SU-DHL-6 (cell line): ENCODE measurements at regions not wholly inside any gene's neighbourhood (a gene's known extent, or its start where the extent isn't known, plus 50 kb on each side); places are given as distances from the start of the nearest gene placed in this dataset.

ENCODE experiments used
- H2AFZ ChIP-seq: fragments of 200-600 bp; sonication (generic); 2 replicates; pipeline ENCODE4 v1.6.1; 2014; ENCODE audit warnings: low read depth, mild to moderate bottlenecking, moderate library complexity, mixed read lengths, antibody characterized with exemption, low read length; ENCODE audit not compliant: severe bottlenecking
- H3F3A ChIP-seq: fragments of 200-600 bp; shearing (Covaris generic); 2 replicates; pipeline ENCODE4 v1.6.0; 2016; ENCODE audit warnings: antibody characterized with exemption, mild to moderate bottlenecking; ENCODE audit not compliant: insufficient read depth
- H3K27ac ChIP-seq: fragments of 200-600 bp; sonication (generic); 2 replicates; pipeline ENCODE4 v1.5.1; 2016; ENCODE audit warnings: low read depth, mild to moderate bottlenecking, low read length, moderate library complexity, mixed read lengths
- H3K27me3 ChIP-seq: fragments of 200-600 bp; sonication (generic), shearing (Covaris generic); 2 replicates; pipeline ENCODE4 v1.6.0; 2014; ENCODE audit warnings: mild to moderate bottlenecking, low read length
- H3K36me3 ChIP-seq: fragments of 200-600 bp; sonication (generic); 2 replicates; pipeline ENCODE4 v1.6.1; 2014; ENCODE audit warnings: mild to moderate bottlenecking, low read length, mixed read lengths
- H3K4me2 ChIP-seq: fragments of 300-600, 200-600 bp; shearing (Covaris generic), sonication (generic); 2 replicates; pipeline ENCODE4 v1.6.0; 2014; ENCODE audit warnings: low read length, low read depth, mild to moderate bottlenecking; ENCODE audit not compliant: poor library complexity, severe bottlenecking
- H3K4me3 ChIP-seq: fragments of 200-600 bp; sonication (generic); 2 replicates; pipeline ENCODE4 v1.5.1; 2014; ENCODE audit warnings: antibody characterized with exemption, low read length, mild to moderate bottlenecking, mixed read lengths; ENCODE audit not compliant: insufficient read depth, poor library complexity, severe bottlenecking
- H3K79me2 ChIP-seq: fragments of 200-600 bp; sonication (generic); 2 replicates; pipeline ENCODE4 v1.6.1; 2014; ENCODE audit warnings: mild to moderate bottlenecking, low read length, moderate library complexity; ENCODE audit not compliant: insufficient read depth
- H3K9ac ChIP-seq: fragments of 200-600 bp; sonication (generic); 2 replicates; pipeline ENCODE4 v1.7.0; 2014; ENCODE audit warnings: mild to moderate bottlenecking, low read length
- H3K9me2 ChIP-seq: fragments of 200-600 bp; sonication (generic); replicated peaks from 2 replicates; pipeline ENCODE4 v1.6.1; 2014; ENCODE audit warnings: low read length; ENCODE audit not compliant: insufficient read depth
- H3K9me3 ChIP-seq: fragments of 200-600 bp; sonication (generic); 2 replicates; pipeline ENCODE4 v1.6.1; 2014; ENCODE audit warnings: low read length, mixed read lengths; ENCODE audit not compliant: insufficient read depth
- H4K20me1 ChIP-seq: fragments of 200-600 bp; sonication (generic); 2 replicates; pipeline ENCODE4 v1.6.1; 2014; ENCODE audit warnings: low read depth, mild to moderate bottlenecking, antibody characterized with exemption, low read length, moderate library complexity, mixed read lengths
- CTCF ChIP-seq: fragments of 200-600 bp; sonication (generic); IDR thresholded peaks from one replicate; pipeline ENCODE4 v1.5.1; 2017; ENCODE audit warnings: antibody characterized with exemption, mild to moderate bottlenecking, low read length, moderate library complexity; ENCODE audit not compliant: insufficient read depth, poor library complexity, severe bottlenecking
- EZH2phosphoT487 ChIP-seq: fragments of 200-600 bp; sonication (generic), shearing (Covaris generic); conservative IDR thresholded peaks from 2 replicates; pipeline ENCODE4 v1.6.1; 2018; ENCODE audit warnings: mild to moderate bottlenecking, antibody characterized with exemption, low read length, moderate library complexity, mixed read lengths

GRCh38 chr6:71527886-71528285 lies 239.3 kb downstream of the OGFRL1 start:
- Histone ChIP-seq H2AFZ (no peak overlapping the region), H3K9me2 (no peaks in the 10 kb centered on the region; the same call in 1 of the 2 replicates), H3K9ac (no peak overlapping the region), H3K4me2 (no peak overlapping the region), H3K27me3 (no peaks in the 10 kb centered on the region), H3K36me3 (no peaks in the 10 kb centered on the region), H3K79me2 (no peaks in the 10 kb centered on the region), H3K9me3 (no peaks in the 10 kb centered on the region), H3K27ac (no peak overlapping the region), H3F3A (no peaks in the 10 kb centered on the region), H4K20me1 (no peaks in the 10 kb centered on the region), H3K4me3 (no peak overlapping the region)
- TF ChIP-seq CTCF (no peak), EZH2phosphoT487 (no peak)

- no peaks in the 10 kb centered on the region for H3F3A ChIP-seq
- H3K36me3 ChIP-seq: no peaks in the 10 kb centered on the region
- no peaks in the 10 kb centered on the region for H3K79me2 ChIP-seq
- no peaks in the 10 kb centered on the region for H4K20me1 ChIP-seq
- H3K9me2 ChIP-seq: no peaks in the 10 kb centered on the region; the same call in 1 of the 2 replicates
- no peaks in the 10 kb centered on the region for H3K9me3 ChIP-seq
- no peaks in the 10 kb centered on the region for H3K27me3 ChIP-seq
- no peak for TF ChIP-seq CTCF
- TF ChIP-seq EZH2phosphoT487: no peak
- H3K4me2 ChIP-seq: no peak overlapping the region
- no peak overlapping the region for H2AFZ ChIP-seq
- no peak overlapping the region for H3K9ac ChIP-seq
- H3K27ac ChIP-seq: no peak overlapping the region
- H3K4me3 ChIP-seq: no peak overlapping the region
These were observed 240.4 kb downstream of the OGFRL1 start for GRCh38 chr6:71529026-71529425.

- TF ChIP-seq EZH2phosphoT487 (no peak), CTCF (no peak)
- H2AFZ ChIP-seq: no peak overlapping the region
- no peaks in the 10 kb centered on the region for H4K20me1 ChIP-seq
- no peak overlapping the region for H3K27ac ChIP-seq
- no peaks in the 10 kb centered on the region for H3K36me3 ChIP-seq
- no peak overlapping the region for H3K4me3 ChIP-seq
- no peaks in the 10 kb centered on the region for H3K9me2 ChIP-seq
- H3K27me3 ChIP-seq: no peaks in the 10 kb centered on the region
- no peak overlapping the region for H3K4me2 ChIP-seq
- no peaks in the 10 kb centered on the region for H3F3A ChIP-seq
- H3K79me2 ChIP-seq: no peaks in the 10 kb centered on the region
- H3K9me3 ChIP-seq: no peaks in the 10 kb centered on the region
- H3K9ac ChIP-seq: no peak overlapping the region
These were observed 241.2 kb downstream of the OGFRL1 start for GRCh38 chr6:71529769-71530168.
